Keratinocyte (primary cell): ENCODE measurements at regions not wholly inside any gene's neighbourhood (a gene's known extent, or its start where the extent isn't known, plus 50 kb on each side); places are given as distances from the start of the nearest gene placed in this dataset.

Source experiments
- EZH2 ChIP-seq: IDR thresholded peaks from one replicate; pipeline ENCODE4 v1.6.1; 2012; ENCODE audit warnings: inconsistent platforms, mild to moderate bottlenecking, low read length, moderate library complexity
- TF ChIP-seq, protein P1 (sequence below), 3 experiments: IDR thresholded peaks in 1 of 3; conservative IDR thresholded peaks in 1 of 3; optimal IDR thresholded peaks in 1 of 3; 2 replicates in 2 of 3; 3 replicates in 1 of 3; pipeline versions ENCODE3 to v1.5.1; 2011; ENCODE audit warnings: low read length in 3 of 3, mild to moderate bottlenecking in 3 of 3, moderate library complexity in 2 of 3, control low read depth in 1 of 3, inconsistent platforms in 1 of 3; ENCODE audit not compliant: insufficient read depth in 2 of 3; ENCODE audit errors: extremely low read depth in 1 of 3

- TF ChIP-seq, protein P1, sequence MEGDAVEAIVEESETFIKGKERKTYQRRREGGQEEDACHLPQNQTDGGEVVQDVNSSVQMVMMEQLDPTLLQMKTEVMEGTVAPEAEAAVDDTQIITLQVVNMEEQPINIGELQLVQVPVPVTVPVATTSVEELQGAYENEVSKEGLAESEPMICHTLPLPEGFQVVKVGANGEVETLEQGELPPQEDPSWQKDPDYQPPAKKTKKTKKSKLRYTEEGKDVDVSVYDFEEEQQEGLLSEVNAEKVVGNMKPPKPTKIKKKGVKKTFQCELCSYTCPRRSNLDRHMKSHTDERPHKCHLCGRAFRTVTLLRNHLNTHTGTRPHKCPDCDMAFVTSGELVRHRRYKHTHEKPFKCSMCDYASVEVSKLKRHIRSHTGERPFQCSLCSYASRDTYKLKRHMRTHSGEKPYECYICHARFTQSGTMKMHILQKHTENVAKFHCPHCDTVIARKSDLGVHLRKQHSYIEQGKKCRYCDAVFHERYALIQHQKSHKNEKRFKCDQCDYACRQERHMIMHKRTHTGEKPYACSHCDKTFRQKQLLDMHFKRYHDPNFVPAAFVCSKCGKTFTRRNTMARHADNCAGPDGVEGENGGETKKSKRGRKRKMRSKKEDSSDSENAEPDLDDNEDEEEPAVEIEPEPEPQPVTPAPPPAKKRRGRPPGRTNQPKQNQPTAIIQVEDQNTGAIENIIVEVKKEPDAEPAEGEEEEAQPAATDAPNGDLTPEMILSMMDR (optimal IDR thresholded peaks at IDR 0.05 in 1 of 3, IDR thresholded peaks at IDR 0.05 in 1 of 3, conservative IDR thresholded peaks at IDR 0.05 in 1 of 3; ENCODE audit: extremely low read depth in 1 of 3, insufficient read depth in 2 of 3, low read length in 3 of 3): no peak
- no peak for TF ChIP-seq EZH2
Measured at GRCh38 chr2:206886696-206887095, 52.6 kb upstream of the CPO start.
